ENCODE measurements at regions not wholly inside any gene's neighbourhood (a gene's known extent, or its start where the extent isn't known, plus 50 kb on each side); places are given as distances from the start of the nearest gene placed in this dataset.

DNA sequence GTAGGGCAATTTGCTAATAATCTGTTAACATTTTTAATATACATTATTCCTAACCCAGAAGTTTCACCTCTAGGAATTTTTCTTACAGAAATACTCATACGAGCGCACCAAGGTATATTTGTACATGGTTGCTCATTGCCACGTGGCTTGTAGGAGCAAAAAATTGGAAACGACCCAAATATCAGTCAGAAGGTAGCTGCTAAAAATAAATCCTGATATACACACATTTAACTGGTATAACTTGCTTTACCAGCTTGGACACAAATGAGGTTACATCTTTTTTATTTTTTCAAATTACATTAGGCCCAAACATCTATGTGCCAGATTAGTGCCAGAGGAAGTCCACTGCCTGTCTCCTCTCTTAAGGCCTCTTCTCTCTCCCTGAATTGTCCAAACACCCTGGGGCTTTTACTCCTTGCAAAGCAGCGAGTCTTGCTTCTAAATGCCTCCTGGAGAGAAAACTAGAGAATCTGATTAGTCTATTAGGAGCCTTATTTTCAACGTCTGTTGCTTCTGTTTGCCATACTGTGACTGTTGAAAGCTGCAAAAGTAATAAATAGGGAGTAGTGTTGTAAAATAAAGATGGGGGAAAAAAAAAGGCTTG, 92.0 kb upstream of the SSBP2 start:
- in situ Hi-C loops (cut with MboI) (no loop called here), intact Hi-C loops (cut with micrococcal nuclease; ENCODE audit: unreplicated experiment) (no loop called here)
- RAD21 ChIA-PET (ENCODE audit: unreplicated experiment): no interaction called here

More for the DNA sequence above, 92.0 kb upstream of the SSBP2 start:
- Histone ChIP-seq H3K4me1 (ENCODE audit: control insufficient read depth, insufficient read depth, low read length) (no peaks in the 10 kb centered on the region), H3K9me3 (replicated peaks; ENCODE audit: control insufficient read depth, insufficient read depth, low read length) (no peaks in the 10 kb centered on the region), H4K20me1 (ENCODE audit: control insufficient read depth, insufficient read depth) (no peaks in the 10 kb centered on the region), H3K4me2 (ENCODE audit: control insufficient read depth, insufficient read depth) (no peak overlapping the region), H3K36me3 (ENCODE audit: control insufficient read depth in 2 of 2, insufficient read depth in 2 of 2, low read length in 1 of 2) (no peaks in the 10 kb centered on the region), H2AFZ (ENCODE audit: control insufficient read depth, low read depth, low read length) (no peak overlapping the region), H3K4me3 (no peak overlapping the region), H3K9ac (ENCODE audit: control insufficient read depth, insufficient read depth, low read length) (no peak overlapping the region), H3K79me2 (ENCODE audit: control insufficient read depth, insufficient read depth, low read length) (no peaks in the 10 kb centered on the region), H3K27me3 (replicated peaks in 1 of 2; ENCODE audit: control insufficient read depth in 2 of 2, insufficient read depth in 2 of 2, low read length in 1 of 2) (no peaks in the 10 kb centered on the region), H3K27ac (ENCODE audit: control insufficient read depth, insufficient read depth) (no peak overlapping the region)
- WGBS (ENCODE audit: insufficient coverage, insufficient replicate concordance, low lambda C conversion rate, missing lambda C conversion rate): 80% methylated on average over 6 of the region's 6 CpGs
- FAIRE-seq (no peak), ATAC-seq (no peak), DNase-seq (ENCODE audit: low read depth, low spot score) (no peak)
- POLR2A ChIA-PET: interaction anchor here (1.0 kb wide), 1 partner anchor 9 kb away, joined by 3 read pairs; no protein-coding TSS in a partner anchor
- CTCF ChIA-PET: interaction anchor here (2.8 kb wide), 1 partner anchor 15 kb away, joined by 9 read pairs; no protein-coding TSS in a partner anchor
- no TSS peak for BruUV-seq (replicated peaks)
- TF ChIP-seq ZBTB11 (CRISPR knock-in tag; IDR thresholded peaks at IDR 0.05) (no peak), USF1 (IDR thresholded peaks at IDR 0.05; ENCODE audit: borderline replicate concordance, extremely low read length, insufficient read depth, low read depth, low read length) (no peak), YBX1 (IDR thresholded peaks at IDR 0.05) (no peak), PBX3 (IDR thresholded peaks at IDR 0.05; ENCODE audit: insufficient replicate concordance, low read depth, low read length) (no peak), CREB1 (IDR thresholded peaks at IDR 0.05; ENCODE audit: low read depth) (no peak), IRF4 (IDR thresholded peaks at IDR 0.05; ENCODE audit: low read depth, low read length) (no peak), PML (IDR thresholded peaks at IDR 0.05; ENCODE audit: low read length) (no peak), FOS (IDR thresholded peaks at IDR 0.05; ENCODE audit: borderline replicate concordance, extremely low read depth, insufficient read length) (no peak), BMI1 (IDR thresholded peaks at IDR 0.05; ENCODE audit: borderline replicate concordance) (no peak)
- SMC1A ChIA-PET (ENCODE audit: uncharacterized antibody, unreplicated experiment): interaction anchor here (1.9 kb wide), 1 partner anchor 9 kb away, joined by 6 read pairs; no protein-coding TSS in a partner anchor

All from GM12878 (cell line).